ENCODE measurements at regions not wholly inside any gene's neighbourhood (a gene's known extent, or its start where the extent isn't known, plus 50 kb on each side); places are given as distances from the start of the nearest gene placed in this dataset.

DNA sequence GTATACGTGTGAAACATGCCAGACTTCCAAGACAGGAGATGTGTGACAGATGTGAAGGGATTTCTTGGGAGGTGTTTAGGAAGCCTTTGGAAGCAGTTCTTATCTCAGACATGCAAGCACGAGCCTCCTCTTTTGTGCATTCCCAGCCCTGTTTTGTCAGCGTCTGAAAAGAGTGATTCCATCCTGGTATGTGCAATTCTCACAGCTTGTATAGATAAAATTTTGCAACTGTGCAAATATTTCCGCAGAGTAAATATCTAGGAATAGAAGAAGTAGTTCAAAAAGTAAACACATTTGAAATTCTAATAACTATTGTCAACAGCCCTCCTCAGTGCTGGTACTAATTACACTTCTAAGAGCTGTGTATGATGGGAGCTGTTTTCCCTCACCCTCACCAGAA lies 72.3 kb upstream of the C1QTNF9B start:
- TF ChIP-seq CTCF (IDR thresholded peaks at IDR 0.05) (no peak), EZH2 (IDR thresholded peaks at IDR 0.05; ENCODE audit: borderline replicate concordance, insufficient read depth, low read depth, low read length, poor library complexity, severe bottlenecking) (no peak)
- Histone ChIP-seq H3K9me3 (ENCODE audit: control extremely low read depth in 1 of 3, control insufficient read depth in 2 of 3, insufficient read depth in 1 of 3, low read length in 2 of 3) (no peaks in the 10 kb centered on the region), H4K20me1 (ENCODE audit: control insufficient read depth, insufficient read depth, low read length, poor library complexity, severe bottlenecking) (no peaks in the 10 kb centered on the region), H3K9ac (ENCODE audit: low read length) (no peak overlapping the region), H3K4me3 (ENCODE audit: control extremely low read depth in 1 of 5, extremely low read depth in 1 of 5, insufficient read depth in 1 of 5, low read depth in 2 of 5, low read length in 4 of 5) (no peak overlapping the region), H3K4me1 (ENCODE audit: control insufficient read depth in 2 of 2, insufficient read depth in 2 of 2, low read length in 2 of 2) (no peaks in the 10 kb centered on the region), H3K27me3 (replicated peaks in 1 of 4; ENCODE audit: control extremely low read depth in 1 of 4, control insufficient read depth in 3 of 4, insufficient read depth in 4 of 4, low read length in 3 of 4) (no peaks in the 10 kb centered on the region), H3K79me2 (ENCODE audit: control insufficient read depth, insufficient read depth, low read length) (no peaks in the 10 kb centered on the region), H3K27ac (ENCODE audit: low read length in 2 of 2) (no peak overlapping the region), H3K36me3 (replicated peaks in 1 of 2; ENCODE audit: control extremely low read depth in 1 of 2, control insufficient read depth in 1 of 2, extremely low read depth in 1 of 2, insufficient read depth in 2 of 2, low read length in 1 of 2) (no peaks in the 10 kb centered on the region), H2AFZ (ENCODE audit: insufficient read depth, low read depth, low read length, poor library complexity, severe bottlenecking) (no peak overlapping the region), H3K4me2 (replicated peaks; ENCODE audit: low read depth, low read length, poor library complexity, severe bottlenecking) (no peak overlapping the region)
- no CpG with 5 or more reads among the region's 4 CpGs for WGBS (ENCODE audit: insufficient coverage)
- no peak overlapping the region for H3K27ac Mint-ChIP-seq
- peaks cover 8% of the 10 kb centered on the region for H3K27me3 Mint-ChIP-seq
- intact Hi-C loops (cut with micrococcal nuclease) = no loop called here
- ChIA-PET CTCF (interaction anchor here (1.0 to 1.2 kb wide), 2 partner anchors 9 to 256 kb away, joined by 3 to 4 read pairs; no protein-coding TSS in a partner anchor), POLR2A (no interaction called here)
- no peaks in the 10 kb centered on the region for H3K9me3 Mint-ChIP-seq (ENCODE audit: insufficient read depth)
- no peak overlapping the region for H3K4me3 Mint-ChIP-seq
- no peak for DNase-seq
- H3K4me1 Mint-ChIP-seq = peaks cover 5% of the 10 kb centered on the region
- ATAC-seq (ENCODE audit: low read depth) = no peak

DNA sequence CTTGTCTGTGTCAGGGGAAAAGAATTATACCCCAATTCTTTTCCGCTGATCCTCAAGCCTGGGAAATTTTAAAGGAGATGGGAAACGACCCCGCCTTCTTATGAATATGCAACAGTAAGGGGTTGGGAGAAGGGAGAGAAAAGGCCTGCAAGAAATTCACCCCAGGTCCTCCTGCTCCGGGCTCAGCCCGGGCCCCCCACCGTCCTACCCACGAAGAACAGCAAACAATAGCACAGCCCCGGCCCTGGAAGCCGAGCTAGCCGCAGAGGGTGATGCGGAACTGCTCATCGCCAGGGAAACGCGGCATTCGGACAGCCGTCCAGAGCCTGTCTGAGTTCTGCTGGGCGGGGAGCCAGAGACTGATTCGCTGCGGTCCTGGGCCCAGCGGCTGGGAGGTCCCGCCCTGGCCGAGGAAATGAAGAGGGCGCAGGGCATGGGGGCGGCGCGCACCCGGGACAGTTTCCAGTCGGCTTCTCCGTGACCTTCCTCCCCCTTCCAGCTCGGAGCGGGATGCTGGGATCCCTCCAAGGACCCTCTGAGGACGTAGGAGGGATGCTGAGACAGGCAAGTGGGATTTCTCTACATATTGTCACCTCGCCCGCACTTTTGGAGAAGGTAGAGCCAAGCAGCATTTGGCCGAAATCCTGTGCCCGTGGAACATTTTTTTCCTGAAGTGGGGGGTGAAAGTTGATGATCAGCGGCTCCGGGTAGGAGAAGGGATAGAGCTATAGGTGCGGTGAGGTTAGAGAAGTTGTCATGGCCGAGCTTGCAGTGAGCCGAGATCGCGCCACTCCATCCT lies 82.3 kb upstream of the C1QTNF9B start:
- Histone ChIP-seq H3K27me3 (replicated peaks in 1 of 4; ENCODE audit: control extremely low read depth in 1 of 4, control insufficient read depth in 3 of 4, insufficient read depth in 4 of 4, low read length in 3 of 4) (peaks cover 0 to 27% (median 23%) of the 10 kb centered on the region in 4 experiments), H3K79me2 (ENCODE audit: control insufficient read depth, insufficient read depth, low read length) (no peaks in the 10 kb centered on the region), H3K4me2 (replicated peaks; ENCODE audit: low read depth, low read length, poor library complexity, severe bottlenecking) (peak overlapping the region; percentile 87), H3K4me1 (ENCODE audit: control insufficient read depth in 2 of 2, insufficient read depth in 2 of 2, low read length in 2 of 2) (peaks cover 14 to 16% of the 10 kb centered on the region in 2 donors), H3K9me3 (ENCODE audit: control extremely low read depth in 1 of 3, control insufficient read depth in 2 of 3, insufficient read depth in 1 of 3, low read length in 2 of 3) (peaks cover 0 to 4% (median 0%) of the 10 kb centered on the region in 3 donors), H3K4me3 (ENCODE audit: control extremely low read depth in 1 of 5, extremely low read depth in 1 of 5, insufficient read depth in 1 of 5, low read depth in 2 of 5, low read length in 4 of 5) (peak overlapping the region; percentile 24 to 64 (median 51)), H4K20me1 (ENCODE audit: control insufficient read depth, insufficient read depth, low read length, poor library complexity, severe bottlenecking) (no peaks in the 10 kb centered on the region), H3K9ac (ENCODE audit: low read length) (peak overlapping the region; percentile 64), H3K36me3 (replicated peaks in 1 of 2; ENCODE audit: control extremely low read depth in 1 of 2, control insufficient read depth in 1 of 2, extremely low read depth in 1 of 2, insufficient read depth in 2 of 2, low read length in 1 of 2) (no peaks in the 10 kb centered on the region), H2AFZ (ENCODE audit: insufficient read depth, low read depth, low read length, poor library complexity, severe bottlenecking) (peak overlapping the region; percentile 67), H3K27ac (ENCODE audit: low read length in 2 of 2) (no peak overlapping the region)
- intact Hi-C loops (cut with micrococcal nuclease) = no loop called here
- DNase-seq = peak; percentile 46
- Mint-ChIP-seq H3K4me1 (peaks cover 15% of the 10 kb centered on the region), H3K9me3 (ENCODE audit: insufficient read depth) (no peaks in the 10 kb centered on the region), H3K4me3 (peak overlapping the region; percentile 83), H3K27me3 (peaks cover 40% of the 10 kb centered on the region), H3K27ac (peak overlapping the region; percentile 4)
- ChIA-PET POLR2A (no interaction called here), CTCF (interaction anchor here (0.8 kb wide), 1 partner anchor 29 kb away, joined by 3 read pairs; no protein-coding TSS in a partner anchor)
- ATAC-seq (ENCODE audit: low read depth) = peak; percentile 46
- TF ChIP-seq EZH2 (IDR thresholded peaks at IDR 0.05; ENCODE audit: borderline replicate concordance, insufficient read depth, low read depth, low read length, poor library complexity, severe bottlenecking) = no peak
- TF ChIP-seq CTCF (IDR thresholded peaks at IDR 0.05) = no peak
- under 1% methylated on average over 29 of the region's 43 CpGs for WGBS (ENCODE audit: insufficient coverage)
